Calu3 (cell line): ENCODE measurements at regions not wholly inside any gene's neighbourhood (a gene's known extent, or its start where the extent isn't known, plus 50 kb on each side); places are given as distances from the start of the nearest gene placed in this dataset.

Source experiments
- BruUV-seq: library from RNA; stranded (reverse); fragments of 400-500 nt; replicated peaks from 2 replicates; lab custom pipeline; 2021; lab: Mats Ljungman, UMichigan
- CTCF ChIA-PET: fragments of 300-600 bp; sonication (Branson Sonifier 250); formaldehyde crosslinking; loops from one replicate; lab custom pipeline; 2022; ENCODE audit warnings: antibody characterized with exemption; lab: Charles Lee
- DNase-seq: peaks from one replicate; pipeline ENCODE4 v3.0.0; 2022
- H3K27ac Mint-ChIP-seq: one replicate; pipeline ENCODE4 v1.8.0; 2022; ENCODE audit warnings: mixed read lengths; ENCODE audit not compliant: unreplicated experiment
- H3K27me3 Mint-ChIP-seq: one replicate; pipeline ENCODE4 v1.8.0; 2022; ENCODE audit warnings: mixed read lengths; ENCODE audit not compliant: unreplicated experiment
- H3K36me3 Mint-ChIP-seq: one replicate; pipeline ENCODE4 v1.8.0; 2022; ENCODE audit warnings: mild to moderate bottlenecking, moderate library complexity, mixed read lengths; ENCODE audit not compliant: insufficient read depth, unreplicated experiment
- H3K4me1 Mint-ChIP-seq: one replicate; pipeline ENCODE4 v1.8.0; 2022; ENCODE audit warnings: mild to moderate bottlenecking, low read depth, mixed read lengths; ENCODE audit not compliant: unreplicated experiment
- H3K4me3 Mint-ChIP-seq: one replicate; pipeline ENCODE4 v1.8.0; 2022; ENCODE audit warnings: mild to moderate bottlenecking, low read depth, moderate library complexity, mixed read lengths; ENCODE audit not compliant: unreplicated experiment
- H3K9me3 Mint-ChIP-seq: one replicate; pipeline ENCODE4 v1.8.0; 2022; ENCODE audit warnings: low read depth, mixed read lengths; ENCODE audit not compliant: unreplicated experiment
- intact Hi-C: fragments of 100-400 bp; cut with micrococcal nuclease; formaldehyde crosslinking; loops from one replicate; pipeline ENCODE4 v1.10.0; 2022; ENCODE audit not compliant: unreplicated experiment
- TF ChIP-seq, protein P1 (sequence below): fragments of 200-600 bp; IDR thresholded peaks from one replicate; pipeline ENCODE4 v1.8.0; 2022; ENCODE audit warnings: antibody characterized with exemption; ENCODE audit not compliant: unreplicated experiment

DNA sequence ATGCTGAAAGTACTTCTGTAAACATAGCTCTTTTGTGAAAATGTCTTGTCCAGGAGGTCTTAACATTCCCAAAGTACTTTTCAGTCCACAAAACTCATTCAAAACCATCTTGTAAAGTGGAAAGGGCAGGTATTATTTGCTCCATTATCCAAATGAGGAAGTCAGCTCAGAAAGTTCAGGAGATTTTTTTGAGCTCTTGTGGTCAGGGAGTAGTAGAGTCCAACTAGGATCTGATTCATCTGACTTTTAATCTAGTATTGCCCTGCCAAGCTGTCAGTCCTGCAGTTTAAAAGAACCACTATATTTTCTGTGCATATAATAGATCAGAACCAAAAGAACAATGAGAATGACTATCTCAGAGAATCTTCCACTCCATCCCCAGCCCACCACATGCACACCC, 83.5 kb downstream of the FOXB1 start:
- no peak for DNase-seq

GRCh38 chr15:60090747-60091146, 86.6 kb downstream of the FOXB1 start:
- Mint-ChIP-seq H3K4me3 (no peak overlapping the region), H3K27ac (peak overlapping the region; percentile 4), H3K9me3 (no peaks in the 10 kb centered on the region), H3K4me1 (peaks cover 29% of the 10 kb centered on the region), H3K36me3 (peaks cover 6% of the 10 kb centered on the region), H3K27me3 (no peaks in the 10 kb centered on the region)
- no TSS peak for BruUV-seq
- TF ChIP-seq, protein P1, sequence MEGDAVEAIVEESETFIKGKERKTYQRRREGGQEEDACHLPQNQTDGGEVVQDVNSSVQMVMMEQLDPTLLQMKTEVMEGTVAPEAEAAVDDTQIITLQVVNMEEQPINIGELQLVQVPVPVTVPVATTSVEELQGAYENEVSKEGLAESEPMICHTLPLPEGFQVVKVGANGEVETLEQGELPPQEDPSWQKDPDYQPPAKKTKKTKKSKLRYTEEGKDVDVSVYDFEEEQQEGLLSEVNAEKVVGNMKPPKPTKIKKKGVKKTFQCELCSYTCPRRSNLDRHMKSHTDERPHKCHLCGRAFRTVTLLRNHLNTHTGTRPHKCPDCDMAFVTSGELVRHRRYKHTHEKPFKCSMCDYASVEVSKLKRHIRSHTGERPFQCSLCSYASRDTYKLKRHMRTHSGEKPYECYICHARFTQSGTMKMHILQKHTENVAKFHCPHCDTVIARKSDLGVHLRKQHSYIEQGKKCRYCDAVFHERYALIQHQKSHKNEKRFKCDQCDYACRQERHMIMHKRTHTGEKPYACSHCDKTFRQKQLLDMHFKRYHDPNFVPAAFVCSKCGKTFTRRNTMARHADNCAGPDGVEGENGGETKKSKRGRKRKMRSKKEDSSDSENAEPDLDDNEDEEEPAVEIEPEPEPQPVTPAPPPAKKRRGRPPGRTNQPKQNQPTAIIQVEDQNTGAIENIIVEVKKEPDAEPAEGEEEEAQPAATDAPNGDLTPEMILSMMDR = no peak
- DNase-seq = no peak
- intact Hi-C loops = no loop called here
- CTCF ChIA-PET = interaction anchor here (1.0 to 1.6 kb wide), 3 partner anchors 10 to 172 kb away, joined by 3 to 7 read pairs (median 3); no protein-coding TSS in a partner anchor

More for the DNA sequence above, 83.5 kb downstream of the FOXB1 start:
- TF ChIP-seq, protein P1 = no peak
- H3K9me3 Mint-ChIP-seq = no peaks in the 10 kb centered on the region
- intact Hi-C loops = no loop called here
- no peak overlapping the region for H3K4me3 Mint-ChIP-seq
- H3K27ac Mint-ChIP-seq = no peak overlapping the region
- no TSS peak for BruUV-seq
- peaks cover 29% of the 10 kb centered on the region for H3K4me1 Mint-ChIP-seq
- H3K36me3 Mint-ChIP-seq = peaks cover 6% of the 10 kb centered on the region
- CTCF ChIA-PET = interaction anchor here (0.6 to 1.4 kb wide), 2 partner anchors 8 to 91 kb away, joined by 3 read pairs; no protein-coding TSS in a partner anchor
- H3K27me3 Mint-ChIP-seq = no peaks in the 10 kb centered on the region

GRCh38 chr15:60091157-60091556, 87.0 kb downstream of the FOXB1 start:
- H3K36me3 Mint-ChIP-seq = peaks cover 6% of the 10 kb centered on the region
- peak overlapping the region; percentile 6 for H3K4me3 Mint-ChIP-seq
- DNase-seq = peak; percentile 75
- H3K27ac Mint-ChIP-seq = peak overlapping the region; percentile 4
- peaks cover 29% of the 10 kb centered on the region for H3K4me1 Mint-ChIP-seq
- BruUV-seq = no TSS peak
- TF ChIP-seq, protein P1 = no peak
- CTCF ChIA-PET = interaction anchor here (0.6 to 1.6 kb wide), 6 partner anchors 11 to 174 kb away, joined by 3 to 9 read pairs (median 4); no protein-coding TSS in a partner anchor
- no peaks in the 10 kb centered on the region for H3K27me3 Mint-ChIP-seq
- intact Hi-C loops = no loop called here
- no peaks in the 10 kb centered on the region for H3K9me3 Mint-ChIP-seq

DNA sequence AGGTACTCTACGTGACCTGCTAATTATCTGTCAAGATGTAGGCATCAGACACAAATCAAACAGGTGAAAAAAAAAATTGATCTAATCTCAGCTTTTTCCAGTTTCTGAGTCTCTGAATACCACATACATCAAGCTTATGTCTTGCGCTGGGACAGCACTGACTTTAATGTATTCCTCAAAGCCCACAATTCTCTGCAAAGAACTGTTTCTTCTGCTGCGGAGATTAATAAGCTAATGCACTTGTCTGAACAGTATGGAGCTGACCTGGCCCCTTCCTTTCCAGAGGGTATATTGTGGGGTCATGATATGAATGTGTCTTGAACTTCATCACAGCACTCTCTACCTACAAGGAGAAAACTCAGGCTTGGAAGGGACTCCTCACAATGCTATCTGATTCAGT, 87.8 kb downstream of the FOXB1 start:
- TF ChIP-seq, protein P1 = no peak
- no peaks in the 10 kb centered on the region for H3K27me3 Mint-ChIP-seq

More for the DNA sequence above, 87.8 kb downstream of the FOXB1 start:
- H3K27ac Mint-ChIP-seq = no peak overlapping the region
- peaks cover 6% of the 10 kb centered on the region for H3K36me3 Mint-ChIP-seq
- BruUV-seq = no TSS peak
- H3K4me3 Mint-ChIP-seq = peak overlapping the region; percentile 6
- no peak for DNase-seq
- H3K4me1 Mint-ChIP-seq = peaks cover 26% of the 10 kb centered on the region
- intact Hi-C loops = no loop called here
- CTCF ChIA-PET = interaction anchor here (0.6 to 1.6 kb wide), 6 partner anchors 12 to 175 kb away, joined by 3 to 9 read pairs (median 4); no protein-coding TSS in a partner anchor
- H3K9me3 Mint-ChIP-seq = peaks cover 4% of the 10 kb centered on the region
